HFFc6 (cell line): ENCODE measurements at regions not wholly inside any gene's neighbourhood (a gene's known extent, or its start where the extent isn't known, plus 50 kb on each side); places are given as distances from the start of the nearest gene placed in this dataset.

Source experiments
- DNase-seq: peaks from one replicate; pipeline ENCODE4 v3.0.0-alpha.2; 2018
- H3K27ac Mint-ChIP-seq: 2 replicates; pipeline ENCODE4 v1.8.0; 2020; ENCODE audit warnings: mild to moderate bottlenecking, mixed read lengths
- H3K27me3 Mint-ChIP-seq: 2 replicates; pipeline ENCODE4 v1.8.0; 2021; ENCODE audit warnings: mild to moderate bottlenecking, moderate library complexity, mixed read lengths; ENCODE audit not compliant: insufficient read depth
- H3K36me3 Mint-ChIP-seq: 2 replicates; pipeline ENCODE4 v1.8.0; 2021; ENCODE audit warnings: low read depth, mixed read lengths
- H3K4me1 Mint-ChIP-seq: 2 replicates; pipeline ENCODE4 v1.8.0; 2020; ENCODE audit warnings: low read depth, mixed read lengths
- H3K4me3 Mint-ChIP-seq: 2 replicates; pipeline ENCODE4 v1.8.0; 2020; ENCODE audit warnings: mild to moderate bottlenecking, moderate library complexity, mixed read lengths
- H3K9me3 Mint-ChIP-seq: 2 replicates; pipeline ENCODE4 v1.8.0; 2020; ENCODE audit warnings: mild to moderate bottlenecking, mixed read lengths
- CTCF ChIP-seq: fragments of 200-600 bp; sonication (generic); IDR thresholded peaks from 2 replicates; pipeline ENCODE4 v1.5.0; 2021; ENCODE audit warnings: antibody characterized with exemption, mild to moderate bottlenecking

- Mint-ChIP-seq H3K27me3 (peaks cover 5% of the 10 kb centered on the region), H3K4me1 (no peaks in the 10 kb centered on the region), H3K4me3 (no peak overlapping the region), H3K9me3 (no peaks in the 10 kb centered on the region), H3K27ac (no peak overlapping the region), H3K36me3 (no peaks in the 10 kb centered on the region)
- no peak for DNase-seq
- TF ChIP-seq CTCF = no peak
These were observed 243.1 kb downstream of the BCAT1 start for GRCh38 chr12:24705741-24706358.

GRCh38 chr12:24705216-24705615 lies 243.7 kb downstream of the BCAT1 start:
- no peaks in the 10 kb centered on the region for H3K36me3 Mint-ChIP-seq
- no peaks in the 10 kb centered on the region for H3K9me3 Mint-ChIP-seq
- no peak overlapping the region for H3K4me3 Mint-ChIP-seq
- H3K27me3 Mint-ChIP-seq = peaks cover 5% of the 10 kb centered on the region
- H3K27ac Mint-ChIP-seq = no peak overlapping the region
- TF ChIP-seq CTCF = no peak
- no peak for DNase-seq
- no peaks in the 10 kb centered on the region for H3K4me1 Mint-ChIP-seq

- no peaks in the 10 kb centered on the region for H3K4me1 Mint-ChIP-seq
- H3K27ac Mint-ChIP-seq = no peak overlapping the region
- peaks cover 5% of the 10 kb centered on the region for H3K27me3 Mint-ChIP-seq
- no peak for TF ChIP-seq CTCF
- H3K4me3 Mint-ChIP-seq = no peak overlapping the region
- no peaks in the 10 kb centered on the region for H3K9me3 Mint-ChIP-seq
- H3K36me3 Mint-ChIP-seq = no peaks in the 10 kb centered on the region
- DNase-seq = no peak
These were observed 247.6 kb downstream of the BCAT1 start for GRCh38 chr12:24701343-24701742.

- Mint-ChIP-seq H3K27me3 (peaks cover 4% of the 10 kb centered on the region; the same call in 1 of the 2 replicates), H3K27ac (no peak overlapping the region), H3K9me3 (no peaks in the 10 kb centered on the region), H3K4me3 (no peak overlapping the region), H3K4me1 (no peaks in the 10 kb centered on the region), H3K36me3 (no peaks in the 10 kb centered on the region)
- no peak for DNase-seq
- TF ChIP-seq CTCF = no peak
These were observed 249.9 kb downstream of the BCAT1 start for GRCh38 chr12:24698972-24699371.

- Mint-ChIP-seq H3K27me3 (no peaks in the 10 kb centered on the region), H3K4me3 (no peak overlapping the region), H3K9me3 (no peaks in the 10 kb centered on the region), H3K36me3 (no peaks in the 10 kb centered on the region), H3K27ac (no peak overlapping the region), H3K4me1 (no peaks in the 10 kb centered on the region)
- no peak for DNase-seq
- no peak for TF ChIP-seq CTCF
These were observed 251.1 kb downstream of the BCAT1 start for GRCh38 chr12:24697769-24698168.

- Mint-ChIP-seq H3K27me3 (no peaks in the 10 kb centered on the region), H3K27ac (no peak overlapping the region), H3K4me1 (no peaks in the 10 kb centered on the region), H3K9me3 (no peaks in the 10 kb centered on the region), H3K36me3 (no peaks in the 10 kb centered on the region), H3K4me3 (no peak overlapping the region)
- TF ChIP-seq CTCF = no peak
- no peak for DNase-seq
These were observed 251.6 kb downstream of the BCAT1 start for GRCh38 chr12:24697295-24697694.
